ENCODE measurements at regions not wholly inside any gene's neighbourhood (a gene's known extent, or its start where the extent isn't known, plus 50 kb on each side); places are given as distances from the start of the nearest gene placed in this dataset.

- Histone ChIP-seq H4K20me1 (ENCODE audit: insufficient read depth) (no peaks in the 10 kb centered on the region), H2AFZ (ENCODE audit: low read depth, low read length) (no peak overlapping the region), H3K4me2 (ENCODE audit: low read length) (no peak overlapping the region), H3K9me3 (ENCODE audit: low read length) (no peaks in the 10 kb centered on the region), H3K27me3 (ENCODE audit: insufficient read depth, low read depth, low read length) (no peaks in the 10 kb centered on the region), H3K9ac (ENCODE audit: low read length) (no peak overlapping the region), H3K36me3 (ENCODE audit: insufficient read depth, low read length) (no peaks in the 10 kb centered on the region), H3K79me2 (replicated peaks; ENCODE audit: insufficient read depth, low read length) (no peaks in the 10 kb centered on the region), H3F3A (ENCODE audit: insufficient read depth, low read length, poor library complexity, severe bottlenecking) (no peaks in the 10 kb centered on the region), H3K4me3 (ENCODE audit: low read length) (no peak overlapping the region), H3K27ac (ENCODE audit: low read length) (no peak overlapping the region), H3K9me2 (ENCODE audit: insufficient read depth, low read length) (no peaks in the 10 kb centered on the region)
- TF ChIP-seq TAF1 (IDR thresholded peaks at IDR 0.05; ENCODE audit: low read depth) (no peak), POLR2AphosphoS5 (IDR thresholded peaks at IDR 0.05) (no peak), EP300 (conservative IDR thresholded peaks at IDR 0.05; ENCODE audit: poor library complexity, severe bottlenecking) (no peak), MXI1 (conservative IDR thresholded peaks at IDR 0.05; ENCODE audit: poor library complexity, severe bottlenecking) (no peak), EZH2 (IDR thresholded peaks at IDR 0.05; ENCODE audit: borderline replicate concordance, insufficient read depth, low read length, poor library complexity, severe bottlenecking) (no peak), RAD21 (conservative IDR thresholded peaks at IDR 0.05) (no peak), CTCF (IDR thresholded peaks at IDR 0.05; ENCODE audit: poor library complexity, severe bottlenecking) (no peak), SMC3 (conservative IDR thresholded peaks at IDR 0.05; ENCODE audit: poor library complexity) (no peak), REST (IDR thresholded peaks at IDR 0.05; ENCODE audit: borderline replicate concordance) (no peak)
These were observed 584.8 kb downstream of the HDGFL1 start for GRCh38 chr6:23154159-23154558.

- Histone ChIP-seq H3F3A (ENCODE audit: insufficient read depth, low read length, poor library complexity, severe bottlenecking) (no peaks in the 10 kb centered on the region), H3K36me3 (ENCODE audit: insufficient read depth, low read length) (no peaks in the 10 kb centered on the region), H4K20me1 (ENCODE audit: insufficient read depth) (no peaks in the 10 kb centered on the region), H2AFZ (ENCODE audit: low read depth, low read length) (no peak overlapping the region), H3K27ac (ENCODE audit: low read length) (no peak overlapping the region), H3K4me2 (ENCODE audit: low read length) (no peak overlapping the region), H3K4me3 (ENCODE audit: low read length) (no peak overlapping the region), H3K9ac (ENCODE audit: low read length) (no peak overlapping the region), H3K9me2 (ENCODE audit: insufficient read depth, low read length) (no peaks in the 10 kb centered on the region), H3K79me2 (replicated peaks; ENCODE audit: insufficient read depth, low read length) (no peaks in the 10 kb centered on the region), H3K9me3 (ENCODE audit: low read length) (no peaks in the 10 kb centered on the region), H3K27me3 (ENCODE audit: insufficient read depth, low read depth, low read length) (no peaks in the 10 kb centered on the region)
- TF ChIP-seq MXI1 (conservative IDR thresholded peaks at IDR 0.05; ENCODE audit: poor library complexity, severe bottlenecking) (no peak), POLR2AphosphoS5 (IDR thresholded peaks at IDR 0.05) (no peak), SMC3 (conservative IDR thresholded peaks at IDR 0.05; ENCODE audit: poor library complexity) (no peak), TAF1 (IDR thresholded peaks at IDR 0.05; ENCODE audit: low read depth) (no peak), EZH2 (IDR thresholded peaks at IDR 0.05; ENCODE audit: borderline replicate concordance, insufficient read depth, low read length, poor library complexity, severe bottlenecking) (no peak)
These were observed 600.7 kb downstream of the HDGFL1 start for GRCh38 chr6:23170049-23170448.

Measured in neural cell (in vitro differentiated cells).